Osteocyte (in vitro differentiated cells): ENCODE measurements at regions not wholly inside any gene's neighbourhood (a gene's known extent, or its start where the extent isn't known, plus 50 kb on each side); places are given as distances from the start of the nearest gene placed in this dataset.

ENCODE experiments used
- DNase-seq: peaks from one replicate; pipeline ENCODE4 v3.0.0; 2021; ENCODE audit warnings: mixed read lengths; ENCODE audit not compliant: unreplicated experiment; ENCODE audit errors: extremely low spot score
- H3K27ac Mint-ChIP-seq: one replicate; pipeline ENCODE4 v1.8.0; 2021; ENCODE audit warnings: mild to moderate bottlenecking, mixed read lengths; ENCODE audit not compliant: unreplicated experiment
- H3K27me3 Mint-ChIP-seq: one replicate; pipeline ENCODE4 v1.8.0; 2021; ENCODE audit warnings: mixed read lengths; ENCODE audit not compliant: unreplicated experiment
- H3K36me3 Mint-ChIP-seq: one replicate; pipeline ENCODE4 v1.8.0; 2021; ENCODE audit warnings: mixed read lengths; ENCODE audit not compliant: unreplicated experiment
- H3K4me1 Mint-ChIP-seq: one replicate; pipeline ENCODE4 v1.8.0; 2021; ENCODE audit warnings: mixed read lengths; ENCODE audit not compliant: unreplicated experiment
- H3K4me3 Mint-ChIP-seq: one replicate; pipeline ENCODE4 v1.8.0; 2021; ENCODE audit warnings: mild to moderate bottlenecking, moderate library complexity, mixed read lengths; ENCODE audit not compliant: unreplicated experiment
- H3K9me3 Mint-ChIP-seq: one replicate; pipeline ENCODE4 v1.8.0; 2021; ENCODE audit warnings: mixed read lengths; ENCODE audit not compliant: unreplicated experiment
- CTCF ChIP-seq: fragments of 200-600 bp; sonication (generic); IDR thresholded peaks from 2 replicates; pipeline ENCODE4 v1.5.0; 2021; ENCODE audit warnings: antibody characterized with exemption, mild to moderate bottlenecking, moderate library complexity

GRCh38 chr17:70709596-70709995 is 540.3 kb downstream of the KCNJ2 start:
- Mint-ChIP-seq H3K27me3 (peaks cover 7% of the 10 kb centered on the region), H3K4me3 (no peak overlapping the region), H3K9me3 (peaks cover 3% of the 10 kb centered on the region), H3K4me1 (no peaks in the 10 kb centered on the region), H3K27ac (no peak overlapping the region), H3K36me3 (no peaks in the 10 kb centered on the region)
- no peak for TF ChIP-seq CTCF
- no peak for DNase-seq

- Mint-ChIP-seq H3K4me3 (no peak overlapping the region), H3K36me3 (no peaks in the 10 kb centered on the region), H3K9me3 (peaks cover 3% of the 10 kb centered on the region), H3K27me3 (peaks cover 5% of the 10 kb centered on the region), H3K4me1 (no peaks in the 10 kb centered on the region), H3K27ac (no peak overlapping the region)
- no peak for TF ChIP-seq CTCF
- DNase-seq: no peak
These were observed 544.4 kb downstream of the KCNJ2 start for GRCh38 chr17:70713694-70714093.

- DNase-seq: no peak
- Mint-ChIP-seq H3K9me3 (peaks cover 3% of the 10 kb centered on the region), H3K4me1 (no peaks in the 10 kb centered on the region), H3K4me3 (no peak overlapping the region), H3K36me3 (no peaks in the 10 kb centered on the region), H3K27ac (no peak overlapping the region), H3K27me3 (peaks cover 5% of the 10 kb centered on the region)
- no peak for TF ChIP-seq CTCF
These were observed 547.2 kb downstream of the KCNJ2 start for GRCh38 chr17:70716551-70716950.

GRCh38 chr17:70717042-70717441 is 547.7 kb downstream of the KCNJ2 start:
- H3K27me3 Mint-ChIP-seq: peaks cover 5% of the 10 kb centered on the region
- H3K4me3 Mint-ChIP-seq: no peak overlapping the region
- H3K36me3 Mint-ChIP-seq: no peaks in the 10 kb centered on the region

GRCh38 chr17:70736375-70736957 is 567.1 kb downstream of the KCNJ2 start:
- Mint-ChIP-seq H3K27ac (no peak overlapping the region), H3K9me3 (no peaks in the 10 kb centered on the region), H3K4me3 (no peak overlapping the region), H3K4me1 (no peaks in the 10 kb centered on the region), H3K27me3 (peaks cover 11% of the 10 kb centered on the region), H3K36me3 (no peaks in the 10 kb centered on the region)
- no peak for TF ChIP-seq CTCF
- no peak for DNase-seq

More at GRCh38 chr17:70717042-70717441, 547.7 kb downstream of the KCNJ2 start:
- no peak overlapping the region for H3K27ac Mint-ChIP-seq
- DNase-seq: no peak
- H3K9me3 Mint-ChIP-seq: no peaks in the 10 kb centered on the region
- no peak for TF ChIP-seq CTCF
- H3K4me1 Mint-ChIP-seq: no peaks in the 10 kb centered on the region
